ENCODE measurements at regions not wholly inside any gene's neighbourhood (a gene's known extent, or its start where the extent isn't known, plus 50 kb on each side); places are given as distances from the start of the nearest gene placed in this dataset.
"Not testable (repeated sequence)": the region's sequence is repeated elsewhere in the genome, so short reads cannot be mapped to it uniquely, and the experiment has no call there.

GRCh38 chr17:5762191-5762590 is 177.9 kb upstream of the NLRP1 start:
- H3K4me1 Mint-ChIP-seq (ENCODE audit: low read depth), result peaks cover 5% of the 10 kb centered on the region
- peaks cover 49% of the 10 kb centered on the region for H3K27me3 Mint-ChIP-seq (ENCODE audit: low read depth)
- no peaks in the 10 kb centered on the region for H3K36me3 Mint-ChIP-seq (ENCODE audit: low read depth)
- no peaks in the 10 kb centered on the region for H3K9me3 Mint-ChIP-seq (ENCODE audit: low read depth)
- no peak for DNase-seq (ENCODE audit: low spot score)
- no peak overlapping the region for H3K4me3 Mint-ChIP-seq (ENCODE audit: unreplicated experiment)
- TF ChIP-seq, protein P1, sequence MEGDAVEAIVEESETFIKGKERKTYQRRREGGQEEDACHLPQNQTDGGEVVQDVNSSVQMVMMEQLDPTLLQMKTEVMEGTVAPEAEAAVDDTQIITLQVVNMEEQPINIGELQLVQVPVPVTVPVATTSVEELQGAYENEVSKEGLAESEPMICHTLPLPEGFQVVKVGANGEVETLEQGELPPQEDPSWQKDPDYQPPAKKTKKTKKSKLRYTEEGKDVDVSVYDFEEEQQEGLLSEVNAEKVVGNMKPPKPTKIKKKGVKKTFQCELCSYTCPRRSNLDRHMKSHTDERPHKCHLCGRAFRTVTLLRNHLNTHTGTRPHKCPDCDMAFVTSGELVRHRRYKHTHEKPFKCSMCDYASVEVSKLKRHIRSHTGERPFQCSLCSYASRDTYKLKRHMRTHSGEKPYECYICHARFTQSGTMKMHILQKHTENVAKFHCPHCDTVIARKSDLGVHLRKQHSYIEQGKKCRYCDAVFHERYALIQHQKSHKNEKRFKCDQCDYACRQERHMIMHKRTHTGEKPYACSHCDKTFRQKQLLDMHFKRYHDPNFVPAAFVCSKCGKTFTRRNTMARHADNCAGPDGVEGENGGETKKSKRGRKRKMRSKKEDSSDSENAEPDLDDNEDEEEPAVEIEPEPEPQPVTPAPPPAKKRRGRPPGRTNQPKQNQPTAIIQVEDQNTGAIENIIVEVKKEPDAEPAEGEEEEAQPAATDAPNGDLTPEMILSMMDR (IDR thresholded peaks at IDR 0.05), result no peak
- H3K27ac Mint-ChIP-seq (ENCODE audit: unreplicated experiment), result no peak overlapping the region

GRCh38 chr17:5763595-5764306 is 179.4 kb upstream of the NLRP1 start:
- TF ChIP-seq, protein P1 (IDR thresholded peaks at IDR 0.05), result no peak
- H3K27me3 Mint-ChIP-seq (ENCODE audit: low read depth), result peaks cover 60% of the 10 kb centered on the region
- no peak overlapping the region for H3K27ac Mint-ChIP-seq (ENCODE audit: unreplicated experiment)
- DNase-seq (ENCODE audit: low spot score), result no peak
- H3K4me1 Mint-ChIP-seq (ENCODE audit: low read depth), result no peaks in the 10 kb centered on the region
- no peak overlapping the region for H3K4me3 Mint-ChIP-seq (ENCODE audit: unreplicated experiment)
- no peaks in the 10 kb centered on the region for H3K9me3 Mint-ChIP-seq (ENCODE audit: low read depth)
- no peaks in the 10 kb centered on the region for H3K36me3 Mint-ChIP-seq (ENCODE audit: low read depth)

DNA sequence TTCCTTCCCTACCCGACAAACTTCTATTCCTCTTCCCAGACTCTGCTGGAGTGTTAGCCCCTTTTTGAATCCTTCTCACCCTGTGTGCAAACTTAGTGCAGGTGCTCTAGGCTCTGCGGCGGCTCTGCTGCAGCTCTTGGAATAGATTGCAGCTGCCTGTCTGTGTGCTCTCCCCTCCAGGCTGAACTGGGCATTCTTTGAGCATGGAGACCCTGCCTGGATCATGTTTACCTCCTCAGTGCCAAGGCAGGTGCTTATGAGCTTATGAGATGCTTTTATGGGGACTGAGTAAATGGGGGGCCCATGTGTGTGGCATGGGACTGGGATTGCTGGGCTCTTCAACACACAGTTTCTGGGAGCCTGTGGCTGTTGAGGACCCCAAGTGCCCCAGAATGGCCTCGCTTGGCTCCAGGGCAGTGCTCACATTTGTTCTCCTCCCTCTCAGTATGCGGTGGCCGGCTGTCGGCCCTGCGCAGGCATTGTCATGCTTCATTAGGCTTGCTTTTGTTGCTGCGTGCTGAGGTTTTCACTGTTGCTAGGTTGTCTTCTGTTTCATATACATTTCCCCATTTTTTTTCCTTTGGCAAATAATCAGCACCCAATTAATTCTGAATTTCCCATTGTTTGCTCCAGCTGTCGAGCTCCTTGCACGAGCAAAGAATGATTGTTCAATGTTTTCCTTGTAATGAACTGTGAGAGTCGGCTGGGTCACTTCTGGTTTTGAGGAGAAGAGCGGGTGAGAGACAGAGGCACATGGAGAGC is 185.5 kb upstream of the NLRP1 start:
- Mint-ChIP-seq H3K27me3 (ENCODE audit: low read depth) (peaks cover 32% of the 10 kb centered on the region), H3K27ac (ENCODE audit: unreplicated experiment) (no peak overlapping the region), H3K4me3 (ENCODE audit: unreplicated experiment) (no peak overlapping the region), H3K9me3 (ENCODE audit: low read depth) (no peaks in the 10 kb centered on the region), H3K4me1 (ENCODE audit: low read depth) (no peaks in the 10 kb centered on the region), H3K36me3 (ENCODE audit: low read depth) (no peaks in the 10 kb centered on the region)
- DNase-seq (ENCODE audit: low spot score), result no peak
- TF ChIP-seq, protein P1 (IDR thresholded peaks at IDR 0.05), result no peak

DNA sequence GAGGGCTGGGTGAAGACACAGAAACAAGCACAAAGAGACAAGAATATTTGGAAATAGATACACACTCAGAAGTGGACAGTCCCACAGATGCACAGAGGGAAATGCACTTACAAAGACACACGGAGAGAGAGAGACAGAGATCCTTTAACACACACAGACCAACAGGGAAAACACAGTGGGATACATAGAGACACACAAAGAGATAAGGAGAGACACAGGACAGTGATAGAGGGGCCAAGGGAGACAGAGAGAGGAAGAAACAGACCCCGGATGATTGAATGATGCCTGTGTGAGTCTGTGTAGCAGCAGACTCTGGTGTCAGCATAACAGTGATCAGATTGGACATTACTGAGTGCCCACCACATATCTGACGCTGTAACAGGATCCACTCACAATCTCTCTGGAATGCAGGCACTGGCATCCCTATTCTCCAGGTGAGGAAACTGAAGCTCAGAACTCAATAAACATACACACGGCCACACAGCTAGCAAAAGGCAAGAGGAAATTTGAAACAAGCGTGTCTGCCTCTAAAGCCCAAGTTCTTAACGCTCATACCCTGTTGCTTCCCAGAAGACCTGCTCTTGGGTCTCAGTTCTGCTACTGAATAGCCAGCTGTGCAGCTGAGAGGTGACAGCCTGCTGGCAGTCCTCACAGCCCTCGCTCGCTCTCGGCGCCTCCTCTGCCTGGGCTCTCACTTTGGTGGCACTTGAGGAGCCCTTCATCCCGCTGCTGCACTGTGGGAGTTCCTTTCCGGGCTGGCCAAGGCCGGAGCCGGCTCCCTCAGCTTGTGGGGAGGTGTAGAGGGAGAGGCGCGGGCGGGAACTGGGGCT is 186.3 kb upstream of the NLRP1 start:
- Mint-ChIP-seq H3K27ac (ENCODE audit: unreplicated experiment) (no peak overlapping the region), H3K4me3 (ENCODE audit: unreplicated experiment) (peak overlapping the region; percentile 58), H3K9me3 (ENCODE audit: low read depth) (no peaks in the 10 kb centered on the region), H3K36me3 (ENCODE audit: low read depth) (no peaks in the 10 kb centered on the region), H3K27me3 (ENCODE audit: low read depth) (peaks cover 31% of the 10 kb centered on the region), H3K4me1 (ENCODE audit: low read depth) (no peaks in the 10 kb centered on the region)
- TF ChIP-seq, protein P1 (IDR thresholded peaks at IDR 0.05), result no peak
- no peak for DNase-seq (ENCODE audit: low spot score)

DNA sequence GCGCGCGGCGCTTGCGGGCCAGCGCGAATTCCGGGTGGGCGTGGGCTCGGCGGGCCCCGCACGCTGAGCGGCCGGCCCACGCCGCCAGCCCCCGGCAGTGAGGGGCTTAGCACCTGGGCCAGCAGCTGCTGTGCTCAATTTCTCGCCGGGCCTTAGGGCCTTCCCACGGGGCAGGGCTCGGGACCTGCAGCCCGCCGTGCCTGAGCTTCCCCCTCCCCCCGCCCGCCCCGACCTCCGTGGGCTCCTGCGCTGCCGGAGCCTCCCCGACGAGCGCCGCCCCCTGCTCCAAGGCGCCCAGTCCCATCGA is 186.9 kb upstream of the NLRP1 start:
- not testable (repeated sequence) for H3K4me3 Mint-ChIP-seq (ENCODE audit: unreplicated experiment); H3K27ac Mint-ChIP-seq (ENCODE audit: unreplicated experiment); H3K9me3 Mint-ChIP-seq (ENCODE audit: low read depth); H3K36me3 Mint-ChIP-seq (ENCODE audit: low read depth); DNase-seq (ENCODE audit: low spot score); H3K4me1 Mint-ChIP-seq (ENCODE audit: low read depth)
- peaks cover 27% of the 10 kb centered on the region for H3K27me3 Mint-ChIP-seq (ENCODE audit: low read depth)

DNA sequence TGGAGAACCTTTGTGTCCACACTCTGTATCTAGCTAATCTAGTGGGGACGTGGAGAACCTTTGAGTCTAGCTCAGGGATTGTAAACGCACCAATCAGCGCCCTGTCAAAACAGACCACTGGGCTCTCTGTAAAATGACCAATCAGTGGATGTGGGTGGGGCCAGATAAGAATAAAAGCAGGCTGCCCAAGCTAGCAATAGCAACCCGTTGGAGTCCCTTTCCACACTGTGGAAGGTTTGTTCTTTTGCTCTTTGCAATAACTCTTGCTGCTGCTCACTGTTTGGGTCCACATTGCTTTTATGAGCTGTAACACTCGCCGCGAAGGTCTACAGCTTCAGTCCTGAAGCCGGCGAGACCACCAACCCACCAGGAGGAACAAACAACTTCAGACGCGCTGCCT is 187.7 kb upstream of the NLRP1 start:
- H3K4me1 Mint-ChIP-seq (ENCODE audit: low read depth); DNase-seq (ENCODE audit: low spot score); H3K27ac Mint-ChIP-seq (ENCODE audit: unreplicated experiment); H3K36me3 Mint-ChIP-seq (ENCODE audit: low read depth); H3K4me3 Mint-ChIP-seq (ENCODE audit: unreplicated experiment); H3K9me3 Mint-ChIP-seq (ENCODE audit: low read depth): not testable (repeated sequence)
- H3K27me3 Mint-ChIP-seq (ENCODE audit: low read depth), result peaks cover 24% of the 10 kb centered on the region
